Epithelial cell of esophagus (primary cell): ENCODE measurements at regions not wholly inside any gene's neighbourhood (a gene's known extent, or its start where the extent isn't known, plus 50 kb on each side); places are given as distances from the start of the nearest gene placed in this dataset.

Source experiments
- DNase-seq: peaks from one replicate; pipeline ENCODE4 v3.0.0; 2010; ENCODE audit warnings: low read depth
- H3K4me3 ChIP-seq: 2 replicates; pipeline ENCODE4 v1.5.1; 2011; ENCODE audit warnings: mild to moderate bottlenecking, low read length, control low read depth
- CTCF ChIP-seq: IDR thresholded peaks from 2 replicates; pipeline ENCODE4 v1.5.1; 2011; ENCODE audit warnings: low read depth, mild to moderate bottlenecking, low read length, control low read depth, inconsistent platforms; ENCODE audit not compliant: insufficient read depth; ENCODE audit errors: missing control alignments

- no peak for TF ChIP-seq CTCF
- DNase-seq: no peak
Observed at GRCh38 chr11:33540946-33541915, 159.4 kb downstream of the C11orf91 start.

GRCh38 chr11:33540427-33540826, 160.2 kb downstream of the C11orf91 start:
- H3K4me3 ChIP-seq: no peak overlapping the region
- TF ChIP-seq CTCF: no peak
- no peak for DNase-seq

More at GRCh38 chr11:33540946-33541915, 159.4 kb downstream of the C11orf91 start:
- no peak overlapping the region for H3K4me3 ChIP-seq

GRCh38 chr11:33539751-33540150, 160.9 kb downstream of the C11orf91 start:
- no peak for DNase-seq

GRCh38 chr11:33538726-33539125, 161.9 kb downstream of the C11orf91 start:
- DNase-seq: no peak
- no peak overlapping the region for H3K4me3 ChIP-seq
- TF ChIP-seq CTCF: no peak

More at GRCh38 chr11:33539751-33540150, 160.9 kb downstream of the C11orf91 start:
- H3K4me3 ChIP-seq: no peak overlapping the region
- no peak for TF ChIP-seq CTCF

GRCh38 chr11:33536178-33536577, 164.4 kb downstream of the C11orf91 start:
- no peak for TF ChIP-seq CTCF
- DNase-seq: no peak
- H3K4me3 ChIP-seq: no peak overlapping the region

GRCh38 chr11:33534575-33534974, 166.1 kb downstream of the C11orf91 start:
- peak; percentile 73 for DNase-seq
- no peak for TF ChIP-seq CTCF
- no peak overlapping the region for H3K4me3 ChIP-seq
